ENCODE measurements at regions not wholly inside any gene's neighbourhood (a gene's known extent, or its start where the extent isn't known, plus 50 kb on each side); places are given as distances from the start of the nearest gene placed in this dataset.

DNA sequence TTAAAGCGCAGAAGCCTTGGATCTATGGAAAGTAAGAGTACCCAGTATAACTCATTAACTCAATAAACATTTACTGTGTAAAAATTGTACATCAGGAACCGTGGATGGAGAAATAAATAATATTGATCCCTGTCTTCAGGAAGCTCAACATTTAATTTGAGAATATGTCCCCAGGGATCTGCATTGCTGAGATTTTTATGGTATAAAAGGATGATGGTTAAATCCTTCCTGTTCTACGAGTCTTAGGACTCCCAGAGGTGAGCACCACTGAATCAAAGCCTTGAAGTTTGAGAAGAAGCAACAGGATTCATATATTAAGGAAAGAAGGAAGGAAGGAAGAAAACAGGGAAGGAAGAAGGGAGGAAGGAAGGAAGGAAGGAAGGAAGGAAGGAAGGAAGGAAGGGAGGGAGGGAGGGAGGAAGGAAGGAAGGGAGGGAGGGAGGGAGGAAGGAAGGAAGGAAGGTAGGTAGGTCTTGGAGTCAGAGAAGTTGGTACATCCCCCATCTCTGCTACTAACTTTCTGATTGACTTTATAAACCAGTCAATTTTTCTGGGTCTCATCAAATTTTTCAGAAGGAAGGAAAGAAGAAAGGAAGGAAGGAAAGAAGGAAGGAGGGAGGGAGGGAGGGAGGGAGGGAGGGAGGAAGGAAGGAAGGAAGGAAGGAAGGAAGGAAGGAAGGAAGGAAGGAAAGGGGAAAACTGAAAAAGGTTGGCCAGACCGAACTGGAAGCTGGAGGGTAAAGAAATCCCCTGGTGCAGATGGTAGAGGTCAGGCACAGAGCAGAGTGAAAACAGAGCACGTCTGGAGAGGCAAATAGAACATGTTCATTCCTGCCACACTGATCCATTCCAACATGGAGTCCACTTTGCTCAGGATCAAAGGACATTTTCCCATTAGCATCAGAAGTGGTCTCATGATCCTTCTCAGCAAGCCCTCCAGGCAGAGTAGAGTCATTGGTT is 422.2 kb upstream of the CDH11 start:
- TF ChIP-seq, protein P1, sequence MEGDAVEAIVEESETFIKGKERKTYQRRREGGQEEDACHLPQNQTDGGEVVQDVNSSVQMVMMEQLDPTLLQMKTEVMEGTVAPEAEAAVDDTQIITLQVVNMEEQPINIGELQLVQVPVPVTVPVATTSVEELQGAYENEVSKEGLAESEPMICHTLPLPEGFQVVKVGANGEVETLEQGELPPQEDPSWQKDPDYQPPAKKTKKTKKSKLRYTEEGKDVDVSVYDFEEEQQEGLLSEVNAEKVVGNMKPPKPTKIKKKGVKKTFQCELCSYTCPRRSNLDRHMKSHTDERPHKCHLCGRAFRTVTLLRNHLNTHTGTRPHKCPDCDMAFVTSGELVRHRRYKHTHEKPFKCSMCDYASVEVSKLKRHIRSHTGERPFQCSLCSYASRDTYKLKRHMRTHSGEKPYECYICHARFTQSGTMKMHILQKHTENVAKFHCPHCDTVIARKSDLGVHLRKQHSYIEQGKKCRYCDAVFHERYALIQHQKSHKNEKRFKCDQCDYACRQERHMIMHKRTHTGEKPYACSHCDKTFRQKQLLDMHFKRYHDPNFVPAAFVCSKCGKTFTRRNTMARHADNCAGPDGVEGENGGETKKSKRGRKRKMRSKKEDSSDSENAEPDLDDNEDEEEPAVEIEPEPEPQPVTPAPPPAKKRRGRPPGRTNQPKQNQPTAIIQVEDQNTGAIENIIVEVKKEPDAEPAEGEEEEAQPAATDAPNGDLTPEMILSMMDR (IDR thresholded peaks at IDR 0.05; ENCODE audit: poor library complexity), result no peak
- no peak for TF ChIP-seq EZH2phosphoT487 (IDR thresholded peaks at IDR 0.05; ENCODE audit: low read depth, severe bottlenecking, unreplicated experiment)
- no peak for TF ChIP-seq EZH2 (IDR thresholded peaks at IDR 0.05; ENCODE audit: borderline replicate concordance)
